PFSK-1 (cell line): ENCODE measurements at regions not wholly inside any gene's neighbourhood (a gene's known extent, or its start where the extent isn't known, plus 50 kb on each side); places are given as distances from the start of the nearest gene placed in this dataset.

Source experiments
- FOXP2 ChIP-seq: optimal IDR thresholded peaks from 2 replicates; pipeline ENCODE3; 2011; ENCODE audit warnings: borderline replicate concordance, control low read depth, inconsistent platforms; ENCODE audit not compliant: insufficient read depth; ENCODE audit errors: extremely low read length, extremely low read depth
- POLR2AphosphoS5 ChIP-seq: IDR thresholded peaks from 2 replicates; pipeline ENCODE4 v1.6.1; 2012; ENCODE audit warnings: low read depth, mild to moderate bottlenecking, control low read depth, low read length, moderate library complexity
- REST ChIP-seq, 2 experiments: IDR thresholded peaks; 2 replicates each; pipeline versions ENCODE4 v1.6.1 to v1.8.0; 2011 to 2012; ENCODE audit warnings: low read depth in 2 of 2, low read length in 2 of 2, control low read depth in 1 of 2, inconsistent platforms in 1 of 2, mild to moderate bottlenecking in 1 of 2, moderate library complexity in 1 of 2; ENCODE audit not compliant: insufficient read depth in 1 of 2
- SIN3A ChIP-seq: IDR thresholded peaks from 2 replicates; pipeline ENCODE4 v1.6.1; 2012; ENCODE audit warnings: mild to moderate bottlenecking, low read length, moderate library complexity, borderline replicate concordance; ENCODE audit not compliant: insufficient read depth
- TAF1 ChIP-seq: IDR thresholded peaks from 2 replicates; pipeline ENCODE4 v1.6.1; 2012; ENCODE audit warnings: low read length, control low read depth, borderline replicate concordance; ENCODE audit not compliant: insufficient read depth

- TF ChIP-seq TAF1: no peak
- no peak for TF ChIP-seq REST (IDR thresholded peaks at IDR 0.05; ENCODE audit: insufficient read depth in 1 of 2, low read depth in 2 of 2, low read length in 2 of 2)
- no peak for TF ChIP-seq SIN3A
- TF ChIP-seq POLR2AphosphoS5: no peak
- no peak for TF ChIP-seq FOXP2
Observed at GRCh38 chr6:91523511-91523910, 936.6 kb upstream of the MAP3K7 start.

GRCh38 chr6:91521999-91522398 is 935.1 kb upstream of the MAP3K7 start:
- TF ChIP-seq REST (IDR thresholded peaks at IDR 0.05; ENCODE audit: insufficient read depth in 1 of 2, low read depth in 2 of 2, low read length in 2 of 2): no peak
- no peak for TF ChIP-seq SIN3A
- no peak for TF ChIP-seq FOXP2
- TF ChIP-seq POLR2AphosphoS5: no peak
- TF ChIP-seq TAF1: no peak

GRCh38 chr6:91509711-91510110 is 922.8 kb upstream of the MAP3K7 start:
- TF ChIP-seq POLR2AphosphoS5 (no peak), REST (IDR thresholded peaks at IDR 0.05; ENCODE audit: insufficient read depth in 1 of 2, low read depth in 2 of 2, low read length in 2 of 2) (no peak), TAF1 (no peak), SIN3A (no peak), FOXP2 (no peak)

- TF ChIP-seq FOXP2 (no peak), TAF1 (no peak), REST (IDR thresholded peaks at IDR 0.05; ENCODE audit: insufficient read depth in 1 of 2, low read depth in 2 of 2, low read length in 2 of 2) (no peak), SIN3A (no peak), POLR2AphosphoS5 (no peak)
Observed at GRCh38 chr6:91509039-91509438, 922.2 kb upstream of the MAP3K7 start.

GRCh38 chr6:91506509-91506908 is 919.6 kb upstream of the MAP3K7 start:
- no peak for TF ChIP-seq FOXP2
- TF ChIP-seq REST (IDR thresholded peaks at IDR 0.05; ENCODE audit: insufficient read depth in 1 of 2, low read depth in 2 of 2, low read length in 2 of 2): no peak
- no peak for TF ChIP-seq TAF1
- no peak for TF ChIP-seq POLR2AphosphoS5
- no peak for TF ChIP-seq SIN3A
